ENCODE measurements at regions not wholly inside any gene's neighbourhood (a gene's known extent, or its start where the extent isn't known, plus 50 kb on each side); places are given as distances from the start of the nearest gene placed in this dataset.

DNA sequence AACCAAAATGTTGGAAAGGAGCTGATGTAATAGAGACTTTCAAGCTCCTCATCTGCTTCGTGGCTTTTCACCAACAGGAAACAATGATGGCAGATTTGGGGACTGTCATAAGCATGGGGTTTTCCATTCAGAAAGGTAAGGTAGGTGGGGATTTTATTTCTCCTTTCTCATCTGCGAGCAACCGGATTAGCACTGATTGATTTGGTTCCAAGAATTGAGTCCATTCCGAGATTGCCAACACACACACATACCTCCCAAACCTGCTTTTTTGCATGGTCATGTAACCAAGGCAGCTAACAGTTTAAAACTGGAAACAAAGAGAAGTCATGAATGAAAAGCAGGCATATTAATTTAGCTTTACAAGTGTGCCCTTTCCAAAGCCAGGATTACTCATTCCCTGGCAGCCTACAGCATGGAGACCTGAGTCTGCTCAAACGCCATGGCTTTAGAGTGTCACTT is 63.0 kb upstream of the LNX1 start:
- Histone ChIP-seq H3K36me3 (no peaks in the 10 kb centered on the region), H3K27ac (peak overlapping the region in 3 of 4 donors; percentile 34 to 63 (median 52)), H3K4me3 (no peak overlapping the region), H3K27me3 (no peaks in the 10 kb centered on the region), H3K4me1 (peaks cover 0 to 46% (median 32%) of the 10 kb centered on the region in 4 donors), H3K9me3 (no peaks in the 10 kb centered on the region)
- WGBS, 2 donors = 34 to 54% methylated on average over 5 of the region's 5 CpGs
- TF ChIP-seq POLR2A (IDR thresholded peaks at IDR 0.05) (no peak), POLR2AphosphoS5 (IDR thresholded peaks at IDR 0.05) (peak in 3 of 4 donors; percentile 43 to 68 (median 50)), EP300 (IDR thresholded peaks at IDR 0.05) (no peak)
- TF ChIP-seq, protein P1, sequence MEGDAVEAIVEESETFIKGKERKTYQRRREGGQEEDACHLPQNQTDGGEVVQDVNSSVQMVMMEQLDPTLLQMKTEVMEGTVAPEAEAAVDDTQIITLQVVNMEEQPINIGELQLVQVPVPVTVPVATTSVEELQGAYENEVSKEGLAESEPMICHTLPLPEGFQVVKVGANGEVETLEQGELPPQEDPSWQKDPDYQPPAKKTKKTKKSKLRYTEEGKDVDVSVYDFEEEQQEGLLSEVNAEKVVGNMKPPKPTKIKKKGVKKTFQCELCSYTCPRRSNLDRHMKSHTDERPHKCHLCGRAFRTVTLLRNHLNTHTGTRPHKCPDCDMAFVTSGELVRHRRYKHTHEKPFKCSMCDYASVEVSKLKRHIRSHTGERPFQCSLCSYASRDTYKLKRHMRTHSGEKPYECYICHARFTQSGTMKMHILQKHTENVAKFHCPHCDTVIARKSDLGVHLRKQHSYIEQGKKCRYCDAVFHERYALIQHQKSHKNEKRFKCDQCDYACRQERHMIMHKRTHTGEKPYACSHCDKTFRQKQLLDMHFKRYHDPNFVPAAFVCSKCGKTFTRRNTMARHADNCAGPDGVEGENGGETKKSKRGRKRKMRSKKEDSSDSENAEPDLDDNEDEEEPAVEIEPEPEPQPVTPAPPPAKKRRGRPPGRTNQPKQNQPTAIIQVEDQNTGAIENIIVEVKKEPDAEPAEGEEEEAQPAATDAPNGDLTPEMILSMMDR (IDR thresholded peaks at IDR 0.05) = no peak
- no peak for DNase-seq
- intact Hi-C loops (cut with DNase I) = no loop called here

DNA sequence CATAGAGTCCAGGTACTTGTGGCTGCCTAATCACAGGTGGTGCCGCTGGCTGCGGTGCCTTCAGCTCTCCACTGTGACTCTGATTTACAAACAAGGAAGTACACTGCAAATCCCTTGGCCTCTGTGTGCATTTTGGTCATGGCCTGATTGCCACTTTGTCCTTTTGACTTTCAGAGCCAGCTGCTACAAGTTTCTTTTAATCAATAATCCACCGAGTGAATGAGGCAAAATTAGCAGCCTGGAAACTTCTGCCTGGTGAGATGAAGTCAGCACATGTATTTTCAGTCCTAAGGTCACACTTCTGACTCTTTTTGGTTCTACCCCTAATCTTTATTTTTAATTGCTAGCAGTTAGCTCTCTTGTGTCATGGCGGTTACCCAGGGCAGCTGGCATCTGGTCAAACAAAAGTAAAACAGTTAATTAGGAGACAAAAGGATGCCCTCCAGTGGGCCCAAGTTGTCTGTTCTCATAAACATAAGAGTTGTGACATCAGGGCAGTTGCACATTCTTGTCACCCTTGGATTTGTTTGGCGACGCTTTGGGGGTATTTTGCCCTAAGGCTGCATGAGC is 62.3 kb upstream of the LNX1 start:
- no peaks in the 10 kb centered on the region for H3K9me3 ChIP-seq
- H3K27ac ChIP-seq = peak overlapping the region in 3 of 4 donors; percentile 34 to 63 (median 52)
- WGBS, 2 donors = 37 to 66% methylated on average over 6 of the region's 6 CpGs
- no peak for DNase-seq
- intact Hi-C loops (cut with DNase I) = no loop called here
- no peaks in the 10 kb centered on the region for H3K36me3 ChIP-seq
- peaks cover 0 to 46% (median 32%) of the 10 kb centered on the region in 4 donors for H3K4me1 ChIP-seq
- H3K27me3 ChIP-seq = no peaks in the 10 kb centered on the region
- TF ChIP-seq, protein P1 (IDR thresholded peaks at IDR 0.05) = no peak
- TF ChIP-seq EP300 (IDR thresholded peaks at IDR 0.05) (no peak), POLR2AphosphoS5 (IDR thresholded peaks at IDR 0.05) (no peak), POLR2A (IDR thresholded peaks at IDR 0.05) (no peak)
- no peak overlapping the region for H3K4me3 ChIP-seq

DNA sequence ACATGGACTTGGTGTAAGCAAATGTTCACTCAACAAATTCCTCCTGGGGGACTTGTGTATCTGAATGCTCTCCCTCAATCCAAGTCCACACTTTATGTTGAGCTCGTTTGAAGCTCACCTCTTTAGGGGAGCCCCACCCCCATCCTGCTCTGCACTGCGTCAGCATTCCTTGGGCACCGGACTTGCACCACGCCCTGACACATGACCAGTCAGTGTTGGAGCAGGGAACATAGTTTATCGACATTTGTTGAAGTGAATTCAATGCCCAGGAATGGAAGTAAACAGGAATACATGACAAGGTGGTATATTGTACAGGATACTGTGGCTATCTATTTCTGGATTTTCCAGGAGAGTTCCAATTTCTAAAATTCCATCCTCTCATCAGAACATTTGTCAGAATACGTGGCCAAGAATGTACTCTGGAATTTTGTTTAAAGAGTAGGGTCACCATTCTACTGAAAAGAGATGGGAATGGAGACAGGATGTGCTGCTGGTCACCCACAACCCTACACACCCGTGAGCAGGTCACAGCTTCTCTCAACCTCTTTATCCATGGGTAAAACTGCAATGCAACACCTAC is 60.0 kb upstream of the LNX1 start:
- Histone ChIP-seq H3K27me3 (no peaks in the 10 kb centered on the region), H3K4me3 (peak overlapping the region in 1 of 4 donors; percentile 1), H3K27ac (peak overlapping the region in 2 of 4 donors; percentile 23 to 47), H3K36me3 (no peaks in the 10 kb centered on the region), H3K4me1 (peaks cover 0 to 42% (median 32%) of the 10 kb centered on the region in 4 donors), H3K9me3 (no peaks in the 10 kb centered on the region)
- DNase-seq = no peak
- WGBS, 2 donors = 32 to 61% methylated on average over 7 of the region's 7 CpGs
- TF ChIP-seq, protein P1 (IDR thresholded peaks at IDR 0.05) = no peak
- peak in 2 of 4 donors; percentile 31 to 36 for TF ChIP-seq POLR2AphosphoS5 (IDR thresholded peaks at IDR 0.05)
- intact Hi-C loops (cut with DNase I) = no loop called here

DNA sequence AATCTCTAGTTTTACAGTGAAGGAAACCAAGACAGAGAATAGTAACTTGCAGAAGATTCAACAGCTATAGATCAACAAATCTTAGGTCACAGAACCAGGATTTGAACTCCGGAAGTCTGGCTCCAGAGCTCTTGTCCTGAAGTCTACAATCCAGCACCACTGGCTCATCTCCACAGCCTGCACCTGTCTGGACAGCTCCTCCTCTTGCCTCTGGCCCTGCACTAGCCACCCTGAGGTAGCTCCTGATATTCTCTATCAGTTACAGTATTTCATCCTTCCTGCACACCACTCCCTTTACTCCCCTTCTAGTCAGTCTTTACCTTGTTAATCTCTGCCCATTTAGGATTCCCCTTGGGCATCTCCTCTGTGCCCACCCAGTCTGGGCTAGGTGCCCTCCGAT is 58.1 kb upstream of the LNX1 start:
- Histone ChIP-seq H3K27me3 (no peaks in the 10 kb centered on the region), H3K4me1 (peaks cover 0 to 24% (median 20%) of the 10 kb centered on the region in 4 donors), H3K9me3 (no peaks in the 10 kb centered on the region), H3K27ac (no peak overlapping the region), H3K4me3 (no peak overlapping the region), H3K36me3 (no peaks in the 10 kb centered on the region)
- WGBS, 2 donors = 76 to 90% methylated on average over 2 of the region's 2 CpGs
- no peak for DNase-seq
- intact Hi-C loops (cut with DNase I) = no loop called here
- TF ChIP-seq POLR2AphosphoS5 (IDR thresholded peaks at IDR 0.05) = no peak
- TF ChIP-seq POLR2A (IDR thresholded peaks at IDR 0.05) = no peak
- TF ChIP-seq, protein P1 (IDR thresholded peaks at IDR 0.05) = no peak
- TF ChIP-seq EP300 (IDR thresholded peaks at IDR 0.05) = no peak
